GM12878 (cell line): ENCODE measurements at regions not wholly inside any gene's neighbourhood (a gene's known extent, or its start where the extent isn't known, plus 50 kb on each side); places are given as distances from the start of the nearest gene placed in this dataset.

ENCODE experiments used
- ATAC-seq: fragments of 200-7000 bp; cut with Tn5 transposase; 3 replicates; pipeline ENCODE4 v1.9.1; 2020; ENCODE audit warnings: mild to moderate bottlenecking, moderate library complexity
- BruUV-seq: library from RNA; stranded (reverse); fragments of 400-500 nt; replicated peaks from 2 replicates; lab custom pipeline; 2021; lab: Mats Ljungman, UMichigan
- CTCF ChIA-PET: fragments of 300-600 bp; sonication (Branson Sonifier 250); formaldehyde crosslinking; extraction: SDS; loops from one replicate; lab custom pipeline; 2021; ENCODE audit warnings: inconsistent platforms; lab: Yijun Ruan, JAX
- POLR2A ChIA-PET: fragments of 350-600 bp; formaldehyde crosslinking; extraction: SDS; loops from one replicate; lab custom pipeline; 2021; ENCODE audit warnings: inconsistent platforms; lab: Charles Lee
- RAD21 ChIA-PET: fragments of 300-600 bp; sonication (Branson Sonifier 250); formaldehyde crosslinking; loops from one replicate; lab custom pipeline; 2023; ENCODE audit warnings: antibody characterized with exemption; ENCODE audit not compliant: unreplicated experiment; lab: Charles Lee
- SMC1A ChIA-PET: fragments of 300-600 bp; sonication (Branson Sonifier 250); formaldehyde crosslinking; loops from one replicate; lab custom pipeline; 2023; ENCODE audit not compliant: unreplicated experiment, uncharacterized antibody; lab: Charles Lee
- DNase-seq: peaks from one replicate; pipeline ENCODE4 v3.0.0-alpha.2; 2011; ENCODE audit warnings: low read depth, low spot score
- FAIRE-seq: peaks from 3 replicates; lab custom pipeline; 2011; peaks lifted over from hg19 to GRCh38; lab: Jason Lieb, UNC
- H2AFZ ChIP-seq: 2 replicates; pipeline ENCODE4 v1.6.0; 2011; ENCODE audit warnings: low read depth, low read length, control low read depth; ENCODE audit not compliant: control insufficient read depth
- H3K27ac ChIP-seq: 2 replicates; pipeline ENCODE4 v1.5.1; 2011; ENCODE audit warnings: control low read depth; ENCODE audit not compliant: control insufficient read depth, insufficient read depth
- H3K27me3 ChIP-seq, 2 experiments: replicated peaks in 1 of 2; 2 replicates each; pipeline versions ENCODE4 v1.6.0 to v1.6.1; 2011; ENCODE audit warnings: low read length in 1 of 2; ENCODE audit not compliant: control insufficient read depth in 2 of 2, insufficient read depth in 2 of 2
- H3K36me3 ChIP-seq, 2 experiments: 2 replicates each; pipeline ENCODE4 v1.5.1; 2011; ENCODE audit warnings: low read length in 1 of 2; ENCODE audit not compliant: control insufficient read depth in 2 of 2, insufficient read depth in 2 of 2
- H3K4me1 ChIP-seq: 2 replicates; pipeline ENCODE4 v1.6.1; 2011; ENCODE audit warnings: mild to moderate bottlenecking, low read length, moderate library complexity, mixed read lengths; ENCODE audit not compliant: control insufficient read depth, insufficient read depth
- H3K4me2 ChIP-seq: 2 replicates; pipeline ENCODE4 v1.6.0; 2011; ENCODE audit warnings: control low read depth; ENCODE audit not compliant: control insufficient read depth, insufficient read depth
- H3K4me3 ChIP-seq: fragments of 200-600 bp; sonication (generic); 2 replicates; pipeline ENCODE4 v1.5.1; 2016
- H3K79me2 ChIP-seq: 2 replicates; pipeline ENCODE4 v1.6.0; 2011; ENCODE audit warnings: low read length; ENCODE audit not compliant: control insufficient read depth, insufficient read depth
- H3K9ac ChIP-seq: 2 replicates; pipeline ENCODE4 v1.8.0; 2011; ENCODE audit warnings: low read length, control low read depth, mixed read lengths; ENCODE audit not compliant: control insufficient read depth, insufficient read depth
- H3K9me3 ChIP-seq: replicated peaks from 3 replicates; pipeline ENCODE4 v1.5.1; 2011; ENCODE audit warnings: mild to moderate bottlenecking, low read length; ENCODE audit not compliant: control insufficient read depth, insufficient read depth
- H4K20me1 ChIP-seq: 2 replicates; pipeline ENCODE4 v1.6.0; 2011; ENCODE audit not compliant: control insufficient read depth, insufficient read depth
- ATF7 ChIP-seq: fragments of 450-650 bp; IDR thresholded peaks from 2 replicates; pipeline ENCODE4 v1.6.1; 2016; ENCODE audit warnings: low read depth, mild to moderate bottlenecking
- E4F1 ChIP-seq: fragments of 450-650 bp; IDR thresholded peaks from 2 replicates; pipeline ENCODE4 v1.6.1; 2018; ENCODE audit warnings: borderline replicate concordance, mild to moderate bottlenecking; ENCODE audit not compliant: partially characterized antibody
- EED ChIP-seq: sonication (generic); IDR thresholded peaks from 2 replicates; pipeline ENCODE4 v1.6.1; 2016; ENCODE audit warnings: antibody characterized with exemption, low read depth
- EP300 ChIP-seq, 2 experiments: fragments of 150-350 bp in 1 of 2; IDR thresholded peaks; 2 replicates each; pipeline ENCODE4 v1.6.1; 2011 to 2012; ENCODE audit warnings: low read depth in 2 of 2, low read length in 2 of 2, borderline replicate concordance in 1 of 2, improper control_type of control experiment in 1 of 2, inconsistent platforms in 1 of 2; ENCODE audit not compliant: control insufficient read depth in 1 of 2
- ETV6 ChIP-seq, 2 experiments: fragments of 450-650 bp in 1 of 2; IDR thresholded peaks in 1 of 2; conservative IDR thresholded peaks in 1 of 2; 2 replicates each; pipeline ENCODE4 v1.6.1; 2014; ENCODE audit warnings: antibody characterized with exemption in 1 of 2, borderline replicate concordance in 1 of 2, low read depth in 1 of 2, mild to moderate bottlenecking in 1 of 2, moderate library complexity in 1 of 2
- GABPA ChIP-seq: IDR thresholded peaks from 2 replicates; pipeline ENCODE4 v1.6.1; 2014; ENCODE audit warnings: antibody characterized with exemption, low read depth, mild to moderate bottlenecking, inconsistent platforms
- HDGF ChIP-seq: fragments of 450-650 bp; IDR thresholded peaks from 2 replicates; pipeline ENCODE4 v1.6.1; 2016; ENCODE audit warnings: antibody characterized with exemption
- JUNB ChIP-seq: IDR thresholded peaks from 2 replicates; pipeline ENCODE4 v1.6.1; 2016; ENCODE audit warnings: antibody characterized with exemption, mild to moderate bottlenecking
- JUND ChIP-seq: IDR thresholded peaks from 2 replicates; pipeline ENCODE4 v1.6.1; 2012; ENCODE audit warnings: low read depth, mild to moderate bottlenecking, low read length, improper control_type of control experiment, moderate library complexity
- MTA3 ChIP-seq: IDR thresholded peaks from 2 replicates; pipeline ENCODE4 v1.6.1; 2012; ENCODE audit warnings: low read length, inconsistent platforms, borderline replicate concordance
- NFIC ChIP-seq: IDR thresholded peaks from 2 replicates; pipeline ENCODE4 v1.6.1; 2012; ENCODE audit warnings: low read depth, mild to moderate bottlenecking, inconsistent platforms, low read length, moderate library complexity
- NRF1 ChIP-seq: conservative IDR thresholded peaks from 2 replicates; pipeline ENCODE4 v1.6.1; 2011; ENCODE audit warnings: mild to moderate bottlenecking, low read depth, low read length, improper control_type of control experiment
- PAX5 ChIP-seq: IDR thresholded peaks from 2 replicates; pipeline ENCODE4 v1.6.1; 2011; ENCODE audit warnings: low read depth, low read length, borderline replicate concordance
- POU2F2 ChIP-seq: IDR thresholded peaks from 3 replicates; pipeline ENCODE4 v1.6.1; 2011; ENCODE audit warnings: low read depth, mild to moderate bottlenecking, low read length, borderline replicate concordance
- RBBP5 ChIP-seq: fragments of 200-600 bp; sonication (generic); conservative IDR thresholded peaks from 2 replicates; pipeline ENCODE4 v1.6.1; 2016
- SUZ12 ChIP-seq: fragments of 200-600 bp; sonication (generic); IDR thresholded peaks from one replicate; pipeline ENCODE4 v1.6.1; 2018; ENCODE audit warnings: antibody characterized with exemption, mild to moderate bottlenecking; ENCODE audit not compliant: unreplicated experiment
- ZBTB33 ChIP-seq: fragments of 450-650 bp; IDR thresholded peaks from 2 replicates; pipeline ENCODE4 v1.6.1; 2017; ENCODE audit warnings: mild to moderate bottlenecking
- ZNF384 ChIP-seq: IDR thresholded peaks from 2 replicates; pipeline ENCODE4 v1.6.1; 2012; ENCODE audit warnings: low read depth, mild to moderate bottlenecking, low read length, improper control_type of control experiment, borderline replicate concordance
- ZNF622 ChIP-seq: fragments of 450-650 bp; IDR thresholded peaks from 2 replicates; pipeline ENCODE4 v1.6.1; 2017; ENCODE audit warnings: mild to moderate bottlenecking, inconsistent platforms
- whole genome bisulfite sequencing: methylation state at CpG from one replicate; pipeline ENCODE4 v1.1.6; 2016; ENCODE audit warnings: low lambda C conversion rate; ENCODE audit not compliant: insufficient replicate concordance, insufficient coverage; ENCODE audit errors: missing lambda C conversion rate; 5-methylcytosine and 5-hydroxymethylcytosine counted together
- in situ Hi-C: fragments of 300-500 bp; cut with MboI; formaldehyde crosslinking; loops from 9 replicates; pipeline ENCODE4 v1.14.3; 2018; ENCODE audit warnings: mixed read lengths
- intact Hi-C: fragments of 100-400 bp; cut with micrococcal nuclease; formaldehyde crosslinking; loops from one replicate; pipeline ENCODE4 v1.14.2; 2022; ENCODE audit not compliant: unreplicated experiment

GRCh38 chr9:11107196-11107595 is 494.4 kb upstream of the PTPRD start (continued):
- TF ChIP-seq RBBP5 (no peak), E4F1 (no peak), ZNF622 (no peak)

GRCh38 chr9:11128156-11128555 is 515.4 kb upstream of the PTPRD start:
- intact Hi-C loops (no loop called here), in situ Hi-C loops (no loop called here)
- POLR2A ChIA-PET: no interaction called here
- Histone ChIP-seq H3K36me3 (no peaks in the 10 kb centered on the region), H3K27ac (no peak overlapping the region), H3K4me2 (no peak overlapping the region), H3K4me3 (no peak overlapping the region), H4K20me1 (no peaks in the 10 kb centered on the region), H3K9me3 (no peaks in the 10 kb centered on the region), H2AFZ (no peak overlapping the region), H3K27me3 (no peaks in the 10 kb centered on the region), H3K4me1 (no peaks in the 10 kb centered on the region), H3K79me2 (no peaks in the 10 kb centered on the region), H3K9ac (no peak overlapping the region)
- no peak for TF ChIP-seq ZNF384
- TF ChIP-seq NRF1: no peak
- no peak for TF ChIP-seq SUZ12
- no peak for TF ChIP-seq ZBTB33
- no peak for TF ChIP-seq ETV6 (conservative IDR thresholded peaks at IDR 0.05 in 1 of 2, IDR thresholded peaks at IDR 0.05 in 1 of 2; ENCODE audit: borderline replicate concordance in 1 of 2, low read depth in 1 of 2)
- TF ChIP-seq ATF7: no peak
- TF ChIP-seq JUND: no peak
- TF ChIP-seq MTA3: no peak
- TF ChIP-seq JUNB: no peak
- no peak for TF ChIP-seq NFIC
- TF ChIP-seq EED: no peak
- no peak for TF ChIP-seq PAX5
- TF ChIP-seq HDGF: no peak
- no peak for TF ChIP-seq GABPA
- no peak for TF ChIP-seq EP300 (IDR thresholded peaks at IDR 0.05; ENCODE audit: borderline replicate concordance in 1 of 2, control insufficient read depth in 1 of 2, low read depth in 2 of 2, low read length in 2 of 2)
- TF ChIP-seq POU2F2: no peak
- no peak for FAIRE-seq
- RAD21 ChIA-PET: interaction anchor here (0.5 to 0.8 kb wide), 2 partner anchors 235 to 272 kb away, joined by 3 to 4 read pairs; no protein-coding TSS in a partner anchor
- no peak for DNase-seq
- ATAC-seq: no peak
- no TSS peak for BruUV-seq
- WGBS: 21% methylated on average over 3 of the region's 3 CpGs
- CTCF ChIA-PET: interaction anchor here (1.2 kb wide), 1 partner anchor 15 kb away, joined by 4 read pairs; no protein-coding TSS in a partner anchor
- SMC1A ChIA-PET: interaction anchor here (1.2 to 2.3 kb wide), 2 partner anchors 15 to 32 kb away, joined by 3 to 5 read pairs; no protein-coding TSS in a partner anchor
